Natural killer cell treated with Interleukin-12 subunit alpha and Interleukin-12 subunit beta and Interleukin-15 and Interleukin-18, amount 100 ng/mL, for 72 hours (primary cell): ENCODE measurements at regions not wholly inside any gene's neighbourhood (a gene's known extent, or its start where the extent isn't known, plus 50 kb on each side); places are given as distances from the start of the nearest gene placed in this dataset.

Source experiments
- ATAC-seq, 2 donors: fragments of 150-1000 bp; cut with Tn5 transposase in 1 of 2; sonication (Bioruptor Pico), chemical (Tn5 transposase) in 1 of 2; 2 replicates each; pipeline ENCODE4 v1.10.0; 2021
- DNase-seq: peaks from one replicate; pipeline ENCODE4 v3.0.0; 2022; ENCODE audit warnings: low spot score
- H3K27ac Mint-ChIP-seq, 2 donors: 1 replicate in 1 of 2; 2 replicates in 1 of 2; pipeline ENCODE4 v1.8.0; 2022; ENCODE audit warnings: mixed read lengths in 2 of 2, mild to moderate bottlenecking in 1 of 2, moderate library complexity in 1 of 2
- H3K27me3 Mint-ChIP-seq, 2 donors: 1 replicate in 1 of 2; 2 replicates in 1 of 2; pipeline ENCODE4 v1.8.0; 2022; ENCODE audit warnings: mixed read lengths in 2 of 2
- H3K36me3 Mint-ChIP-seq: one replicate; pipeline ENCODE4 v1.8.0; 2022; ENCODE audit warnings: mixed read lengths
- H3K4me1 Mint-ChIP-seq, 2 donors: 1 replicate in 1 of 2; 2 replicates in 1 of 2; pipeline ENCODE4 v1.8.0; 2022; ENCODE audit warnings: low read depth in 2 of 2, mixed read lengths in 2 of 2, mild to moderate bottlenecking in 1 of 2
- H3K4me3 Mint-ChIP-seq: one replicate; pipeline ENCODE4 v1.8.0; 2022; ENCODE audit warnings: mixed read lengths
- H3K9me3 Mint-ChIP-seq: 2 replicates; pipeline ENCODE4 v1.8.0; 2022; ENCODE audit warnings: mixed read lengths

GRCh38 chr7:21024485-21024867 lies 237.8 kb upstream of the SP8 start:
- Mint-ChIP-seq H3K36me3 (no peaks in the 10 kb centered on the region), H3K27me3 (peaks cover 4 to 15% of the 10 kb centered on the region in 2 donors), H3K9me3 (no peaks in the 10 kb centered on the region), H3K27ac (no peak overlapping the region), H3K4me3 (no peak overlapping the region), H3K4me1 (no peaks in the 10 kb centered on the region)
- DNase-seq (no peak), ATAC-seq (no peak)

- Mint-ChIP-seq H3K4me1 (no peaks in the 10 kb centered on the region), H3K9me3 (no peaks in the 10 kb centered on the region), H3K4me3 (no peak overlapping the region), H3K27ac (no peak overlapping the region), H3K36me3 (no peaks in the 10 kb centered on the region), H3K27me3 (peaks cover 4 to 24% of the 10 kb centered on the region in 2 donors)
- DNase-seq = no peak
- ATAC-seq = no peak
Measured at GRCh38 chr7:21028186-21028585, 241.5 kb upstream of the SP8 start.

GRCh38 chr7:21028599-21028998 lies 241.9 kb upstream of the SP8 start:
- Mint-ChIP-seq H3K4me1 (no peaks in the 10 kb centered on the region), H3K27me3 (peaks cover 4 to 24% of the 10 kb centered on the region in 2 donors), H3K9me3 (no peaks in the 10 kb centered on the region), H3K27ac (no peak overlapping the region), H3K4me3 (no peak overlapping the region), H3K36me3 (no peaks in the 10 kb centered on the region)
- no peak for ATAC-seq
- DNase-seq = no peak

GRCh38 chr7:21029006-21029405 lies 242.3 kb upstream of the SP8 start:
- no peak overlapping the region for H3K27ac Mint-ChIP-seq
- no peaks in the 10 kb centered on the region for H3K4me1 Mint-ChIP-seq
- no peak overlapping the region for H3K4me3 Mint-ChIP-seq
- no peak for DNase-seq
- no peaks in the 10 kb centered on the region for H3K9me3 Mint-ChIP-seq
- peaks cover 4 to 24% of the 10 kb centered on the region in 2 donors for H3K27me3 Mint-ChIP-seq
- no peaks in the 10 kb centered on the region for H3K36me3 Mint-ChIP-seq
- no peak for ATAC-seq

GRCh38 chr7:21030237-21030871 lies 243.7 kb upstream of the SP8 start:
- H3K4me1 Mint-ChIP-seq = no peaks in the 10 kb centered on the region
- H3K9me3 Mint-ChIP-seq = no peaks in the 10 kb centered on the region
- no peak overlapping the region for H3K4me3 Mint-ChIP-seq
- DNase-seq (no peak), ATAC-seq (no peak)
- peaks cover 0 to 16% of the 10 kb centered on the region in 2 donors for H3K27me3 Mint-ChIP-seq
- H3K36me3 Mint-ChIP-seq = no peaks in the 10 kb centered on the region
- no peak overlapping the region for H3K27ac Mint-ChIP-seq

GRCh38 chr7:21041252-21041651 lies 254.6 kb upstream of the SP8 start:
- Mint-ChIP-seq H3K9me3 (peaks cover 3% of the 10 kb centered on the region), H3K36me3 (no peaks in the 10 kb centered on the region), H3K4me1 (no peaks in the 10 kb centered on the region), H3K27me3 (peaks cover 0 to 17% of the 10 kb centered on the region in 2 donors), H3K4me3 (no peak overlapping the region), H3K27ac (no peak overlapping the region)
- ATAC-seq (no peak), DNase-seq (no peak)

GRCh38 chr7:21041666-21042065 lies 255.0 kb upstream of the SP8 start:
- Mint-ChIP-seq H3K27me3 (peaks cover 0 to 17% of the 10 kb centered on the region in 2 donors), H3K4me3 (no peak overlapping the region), H3K36me3 (no peaks in the 10 kb centered on the region), H3K4me1 (no peaks in the 10 kb centered on the region), H3K27ac (no peak overlapping the region), H3K9me3 (peaks cover 3% of the 10 kb centered on the region)
- ATAC-seq (no peak), DNase-seq (no peak)

GRCh38 chr7:21044384-21044783 lies 257.7 kb upstream of the SP8 start:
- Mint-ChIP-seq H3K9me3 (no peaks in the 10 kb centered on the region), H3K27ac (no peak overlapping the region), H3K36me3 (no peaks in the 10 kb centered on the region), H3K4me3 (no peak overlapping the region), H3K4me1 (no peaks in the 10 kb centered on the region), H3K27me3 (peaks cover 0 to 10% of the 10 kb centered on the region in 2 donors)
- ATAC-seq = no peak
- no peak for DNase-seq

- ATAC-seq (no peak), DNase-seq (no peak)
- H3K9me3 Mint-ChIP-seq = no peaks in the 10 kb centered on the region
- H3K36me3 Mint-ChIP-seq = no peaks in the 10 kb centered on the region
- H3K4me3 Mint-ChIP-seq = no peak overlapping the region
- no peaks in the 10 kb centered on the region for H3K4me1 Mint-ChIP-seq
- H3K27me3 Mint-ChIP-seq = peaks cover 0 to 10% of the 10 kb centered on the region in 2 donors
- no peak overlapping the region for H3K27ac Mint-ChIP-seq
Measured at GRCh38 chr7:21044913-21045568, 258.4 kb upstream of the SP8 start.

GRCh38 chr7:21051865-21052264 lies 265.2 kb upstream of the SP8 start:
- H3K4me3 Mint-ChIP-seq = no peak overlapping the region
- no peaks in the 10 kb centered on the region for H3K9me3 Mint-ChIP-seq
- ATAC-seq (no peak), DNase-seq (no peak)
- no peaks in the 10 kb centered on the region for H3K4me1 Mint-ChIP-seq
- H3K27me3 Mint-ChIP-seq = peaks cover 3 to 13% of the 10 kb centered on the region in 2 donors
- H3K36me3 Mint-ChIP-seq = no peaks in the 10 kb centered on the region
- no peak overlapping the region for H3K27ac Mint-ChIP-seq

GRCh38 chr7:21054427-21055112 lies 267.9 kb upstream of the SP8 start:
- H3K4me3 Mint-ChIP-seq = no peak overlapping the region
- H3K27me3 Mint-ChIP-seq = peaks cover 3 to 15% of the 10 kb centered on the region in 2 donors
- DNase-seq (no peak), ATAC-seq (no peak)
- no peaks in the 10 kb centered on the region for H3K4me1 Mint-ChIP-seq
- no peaks in the 10 kb centered on the region for H3K36me3 Mint-ChIP-seq
- H3K27ac Mint-ChIP-seq = no peak overlapping the region
- H3K9me3 Mint-ChIP-seq = peaks cover 2% of the 10 kb centered on the region

- DNase-seq (no peak), ATAC-seq (no peak)
- no peak overlapping the region for H3K4me3 Mint-ChIP-seq
- H3K36me3 Mint-ChIP-seq = no peaks in the 10 kb centered on the region
- H3K27ac Mint-ChIP-seq = no peak overlapping the region
- H3K27me3 Mint-ChIP-seq = peaks cover 3 to 19% of the 10 kb centered on the region in 2 donors
- peaks cover 7% of the 10 kb centered on the region for H3K9me3 Mint-ChIP-seq
- H3K4me1 Mint-ChIP-seq = no peaks in the 10 kb centered on the region
Measured at GRCh38 chr7:21059069-21059468, 272.4 kb upstream of the SP8 start.

- Mint-ChIP-seq H3K27ac (no peak overlapping the region), H3K4me3 (no peak overlapping the region), H3K27me3 (peaks cover 0 to 5% of the 10 kb centered on the region in 2 donors), H3K9me3 (peaks cover 7% of the 10 kb centered on the region), H3K4me1 (no peaks in the 10 kb centered on the region), H3K36me3 (no peaks in the 10 kb centered on the region)
- ATAC-seq = no peak
- no peak for DNase-seq
Measured at GRCh38 chr7:21063106-21063505, 276.4 kb upstream of the SP8 start.
